Hematopoietic multipotent progenitor cell treated with erythropoietin and hydrocortisone succinate and interleukin-3 and kit ligand, for 8 days (in vitro differentiated cells): ENCODE measurements at regions not wholly inside any gene's neighbourhood (a gene's known extent, or its start where the extent isn't known, plus 50 kb on each side); places are given as distances from the start of the nearest gene placed in this dataset.

ENCODE experiments used
- DNase-seq: peaks from one replicate; pipeline ENCODE4 v3.0.0-alpha.2; 2015

DNA sequence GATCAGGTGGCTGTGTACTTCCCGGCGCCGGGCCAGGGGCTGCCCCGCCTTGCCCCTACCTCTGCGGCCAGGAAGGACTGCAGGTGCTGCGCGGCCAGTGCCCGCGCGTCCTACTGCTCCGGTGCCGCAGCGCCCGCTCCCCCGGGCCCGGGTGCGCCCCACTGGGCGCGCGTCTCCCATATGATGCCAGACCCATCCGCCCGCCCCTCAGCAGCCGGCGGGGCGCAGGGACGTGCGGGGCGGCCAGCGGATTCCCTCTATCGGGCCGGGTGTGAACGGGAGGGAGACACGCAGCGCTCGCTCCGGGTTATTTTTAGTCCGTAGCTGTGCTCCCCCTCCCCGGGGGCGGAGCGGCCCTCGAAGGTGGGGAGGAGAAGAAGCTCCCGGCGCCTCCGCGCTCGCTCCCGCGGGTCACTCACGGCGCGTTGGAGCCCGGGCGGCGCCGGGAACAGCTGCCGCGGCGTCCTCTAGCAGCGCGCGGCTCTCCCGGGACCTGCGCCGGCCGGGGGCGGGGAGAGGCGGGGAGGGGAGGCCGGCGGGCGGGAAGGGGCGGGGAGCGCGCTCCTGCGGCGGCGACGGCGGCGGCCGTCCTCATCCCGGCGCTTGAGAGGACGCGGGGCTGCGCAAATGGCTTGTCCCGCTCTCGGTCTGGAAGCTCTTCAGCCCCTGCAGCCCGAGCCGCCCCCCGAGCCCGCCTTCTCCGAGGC, 103.6 kb downstream of the UCHL1 start:
- DNase-seq, result no peak

DNA sequence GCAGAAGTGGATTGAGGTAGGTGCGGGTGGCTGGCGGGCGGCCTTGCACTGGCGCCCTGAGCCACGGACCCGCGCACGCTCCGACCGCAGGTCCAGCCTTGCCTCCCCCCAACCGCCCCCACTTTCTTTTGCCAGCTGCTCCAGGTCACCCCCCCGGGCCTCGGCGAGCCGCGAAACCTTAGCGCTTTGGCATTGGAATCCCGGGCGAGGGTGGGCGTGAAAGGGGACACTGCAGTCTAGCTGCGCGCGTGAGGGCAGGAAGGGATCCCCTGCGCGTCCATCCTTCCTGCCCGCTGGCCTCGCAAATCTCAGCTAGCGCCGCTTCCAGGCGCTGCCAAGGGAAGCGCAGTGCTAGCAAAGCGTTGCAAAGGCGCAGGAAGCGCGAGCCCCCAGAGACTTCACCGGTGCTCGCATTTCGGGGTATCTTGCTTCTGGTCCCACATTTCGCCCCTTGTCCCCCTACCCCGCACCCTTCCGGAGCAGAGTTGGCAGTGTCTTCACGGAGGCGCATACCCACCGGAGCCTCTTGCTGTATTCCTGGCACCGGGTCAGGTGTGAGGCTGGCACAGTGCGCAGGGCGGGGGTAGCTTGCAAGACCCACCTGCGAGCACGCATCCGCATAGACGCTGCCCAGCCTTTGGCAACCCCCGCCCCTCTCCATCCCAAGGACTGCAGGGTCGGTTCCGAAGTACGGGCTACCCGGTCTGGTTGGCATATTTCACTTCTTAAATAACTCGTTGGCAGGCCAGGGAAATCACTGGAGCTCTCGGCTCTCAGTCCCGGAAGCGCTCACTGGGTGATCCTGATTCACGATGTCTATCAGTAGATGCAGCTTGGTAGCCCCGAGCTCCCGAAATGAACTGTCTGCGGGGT, 104.4 kb downstream of the UCHL1 start:
- DNase-seq, result no peak

DNA sequence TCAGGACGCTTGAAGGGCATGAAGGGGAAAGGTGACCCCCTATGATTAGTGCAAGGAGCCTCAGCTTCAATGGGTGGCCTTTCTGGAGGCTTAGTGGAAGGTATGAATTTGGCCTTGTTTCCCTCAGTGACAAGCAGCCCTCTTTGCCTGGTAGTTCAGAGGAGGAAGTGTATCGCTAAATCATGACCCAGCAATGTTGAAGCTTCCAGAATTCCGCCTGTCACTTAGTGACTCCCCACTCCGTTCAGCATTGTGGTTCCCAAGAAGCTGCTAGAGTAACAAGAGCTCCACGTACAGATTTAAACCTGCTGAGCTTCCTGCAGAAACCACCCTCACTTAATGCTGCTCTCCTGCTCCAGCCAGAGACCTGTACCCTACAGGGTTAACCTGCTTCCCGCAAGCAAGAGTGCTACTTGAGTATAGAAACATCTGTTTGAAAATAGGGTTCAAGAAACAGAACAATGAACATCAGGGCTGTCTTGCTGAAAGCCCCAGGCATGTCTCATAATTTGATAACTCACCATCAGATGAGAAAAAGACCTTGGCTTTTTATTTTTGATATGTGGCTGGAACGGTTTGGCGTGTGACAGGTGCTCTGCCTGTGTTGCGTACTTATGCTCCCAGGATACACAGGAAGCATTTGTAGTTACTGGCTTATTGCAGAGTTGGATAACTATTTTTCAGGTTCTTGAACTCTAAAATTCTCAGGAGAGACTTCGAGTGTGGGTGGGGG, 105.2 kb downstream of the UCHL1 start:
- no peak for DNase-seq

DNA sequence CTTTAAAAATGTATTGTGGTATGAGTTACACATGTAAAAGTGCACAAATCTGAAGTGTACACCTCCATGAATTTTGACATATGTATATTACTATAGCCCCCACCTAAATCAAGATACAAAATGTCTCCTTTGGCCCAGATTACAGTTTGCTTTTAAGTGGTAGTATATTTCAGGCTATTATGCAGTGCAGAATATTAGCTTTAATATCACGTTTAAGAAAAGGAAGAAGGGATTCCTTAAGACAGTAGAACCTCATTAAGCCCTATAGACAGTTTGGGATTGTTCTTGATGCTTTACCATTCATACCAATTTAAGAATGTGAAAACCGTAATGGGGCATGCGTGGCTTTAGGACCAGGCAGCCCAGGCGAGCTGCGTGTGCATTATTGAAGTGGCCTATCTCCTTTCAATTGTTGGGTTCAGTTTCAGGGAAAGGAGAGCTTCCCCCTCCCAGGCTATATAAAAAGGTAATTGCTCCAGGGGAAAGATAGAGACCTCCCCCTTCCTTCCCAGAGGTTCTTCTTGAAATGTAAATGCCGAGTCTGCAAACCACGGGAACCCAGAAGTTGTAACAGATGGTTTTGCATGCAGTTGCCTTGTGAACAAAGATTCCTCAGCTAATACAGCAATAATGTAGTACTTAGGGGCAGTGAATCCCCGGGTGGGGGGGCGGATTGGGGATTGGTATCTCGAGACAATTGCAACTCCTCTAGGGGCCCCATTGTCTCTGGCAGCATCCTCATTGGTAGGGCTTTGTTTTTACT, 106.1 kb downstream of the UCHL1 start:
- no peak for DNase-seq

DNA sequence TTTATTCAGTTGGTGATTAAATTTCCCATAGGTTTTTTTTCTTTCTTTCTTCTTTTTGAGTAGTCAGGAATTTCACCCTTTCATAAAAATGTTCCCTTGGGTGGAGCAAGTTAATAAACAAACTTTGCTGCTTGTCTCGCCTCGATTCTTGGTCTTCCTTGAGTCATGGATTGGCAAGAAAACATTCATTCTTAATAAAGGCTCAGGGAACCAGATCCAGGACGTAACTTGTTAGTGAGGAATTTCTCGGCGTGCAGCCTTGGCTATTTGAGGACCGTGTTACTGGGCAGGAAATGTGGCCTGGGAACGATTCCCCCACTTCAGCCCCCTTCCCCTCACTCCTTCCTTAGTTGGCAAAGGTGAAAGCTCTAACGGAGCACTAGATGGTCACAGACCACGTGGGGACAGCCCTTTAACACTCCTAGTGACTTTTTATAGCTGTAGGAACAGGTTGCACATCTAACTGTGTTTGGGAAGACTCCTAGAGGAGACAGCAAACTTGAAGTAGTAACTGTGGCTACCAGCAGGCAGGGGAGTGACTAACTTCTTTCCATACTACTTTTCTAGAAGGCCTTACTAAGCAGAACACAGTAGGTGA, 106.8 kb downstream of the UCHL1 start:
- no peak for DNase-seq

DNA sequence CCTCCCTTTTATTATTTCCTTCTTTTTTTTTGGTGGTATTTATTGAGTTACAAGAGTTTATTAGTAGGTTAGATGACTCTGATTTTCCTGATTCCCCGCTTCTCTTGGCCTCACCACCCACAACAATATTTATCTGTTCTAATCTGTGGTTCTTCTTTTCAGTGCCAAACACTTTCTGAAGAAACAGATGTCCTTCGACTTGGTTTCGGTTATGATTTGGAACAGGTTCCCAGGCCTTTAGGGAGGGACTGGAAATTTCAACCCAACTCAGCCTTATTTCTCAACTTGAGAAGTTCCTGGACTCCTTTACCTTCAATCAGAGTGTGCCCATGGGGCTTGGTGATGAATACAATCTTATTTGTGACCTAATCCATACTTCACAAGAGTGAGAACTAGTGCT, 108.1 kb downstream of the UCHL1 start:
- no peak for DNase-seq

DNA sequence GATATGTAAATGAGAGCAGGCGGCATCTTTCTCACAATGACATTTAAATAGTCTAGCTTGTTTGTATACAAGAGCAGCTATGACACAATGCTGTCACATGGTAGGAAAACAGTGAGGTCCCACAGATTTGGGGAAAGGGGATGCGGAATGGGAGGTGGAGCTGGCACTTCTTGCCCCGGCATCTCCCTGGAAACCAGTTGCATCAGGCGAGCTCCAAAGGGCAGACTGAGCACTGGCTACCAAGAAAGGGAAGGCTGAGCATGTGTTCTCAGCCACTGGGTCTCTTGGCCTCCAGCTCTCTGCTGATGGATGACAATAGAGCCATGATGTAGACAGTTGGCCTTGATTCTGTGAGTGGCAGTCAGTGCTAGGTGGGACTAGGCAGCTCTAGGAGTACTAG, 109.0 kb downstream of the UCHL1 start:
- DNase-seq, result no peak

DNA sequence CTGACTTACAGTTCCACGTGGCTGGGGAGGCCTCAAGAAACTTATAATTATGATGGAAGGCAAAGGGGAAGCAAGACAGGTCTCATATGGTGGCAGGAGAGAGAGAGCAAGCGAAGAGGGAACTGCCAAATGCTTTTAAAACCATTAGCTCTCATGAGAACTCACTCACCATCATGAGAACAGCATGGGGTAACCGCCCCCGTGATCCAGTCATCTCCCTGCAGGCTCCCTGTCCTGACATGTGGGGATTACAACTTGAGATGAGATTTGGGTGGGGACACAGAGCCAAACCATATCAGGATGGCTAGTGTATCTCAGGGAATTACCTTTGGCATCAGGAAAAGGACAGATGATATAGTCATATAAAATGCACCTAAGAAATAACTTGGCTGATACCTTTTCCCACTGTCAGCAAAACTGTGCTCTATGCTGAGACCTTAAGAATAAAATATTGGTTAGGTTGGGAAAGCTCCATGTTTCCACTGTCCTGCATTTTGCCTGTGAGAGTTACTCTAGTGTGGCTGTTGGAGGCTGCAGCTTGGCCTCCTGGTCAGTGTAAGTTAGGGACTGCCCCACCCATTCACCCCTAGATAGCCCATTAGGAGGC, 110.3 kb downstream of the UCHL1 start:
- DNase-seq, result no peak

DNA sequence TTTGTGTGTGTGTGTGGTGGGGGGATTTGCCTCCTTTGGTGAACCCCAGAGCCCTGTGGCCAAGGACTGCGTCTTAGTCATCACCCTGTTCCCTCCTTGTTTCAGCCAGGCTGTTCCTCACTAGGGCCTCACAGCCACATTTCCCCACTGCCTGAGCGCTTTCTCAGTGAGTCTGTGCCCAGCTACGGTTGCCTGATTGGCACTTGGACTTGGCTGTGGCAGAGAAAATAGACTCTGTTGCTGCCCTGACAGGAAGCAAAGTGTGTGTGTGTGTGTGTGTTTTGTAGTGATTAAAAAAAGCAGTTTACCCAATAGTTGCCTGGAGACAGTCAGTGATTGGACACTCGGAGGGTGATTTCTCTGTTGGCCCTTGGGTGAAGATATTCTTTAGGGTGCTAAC, 113.0 kb downstream of the UCHL1 start:
- no peak for DNase-seq

DNA sequence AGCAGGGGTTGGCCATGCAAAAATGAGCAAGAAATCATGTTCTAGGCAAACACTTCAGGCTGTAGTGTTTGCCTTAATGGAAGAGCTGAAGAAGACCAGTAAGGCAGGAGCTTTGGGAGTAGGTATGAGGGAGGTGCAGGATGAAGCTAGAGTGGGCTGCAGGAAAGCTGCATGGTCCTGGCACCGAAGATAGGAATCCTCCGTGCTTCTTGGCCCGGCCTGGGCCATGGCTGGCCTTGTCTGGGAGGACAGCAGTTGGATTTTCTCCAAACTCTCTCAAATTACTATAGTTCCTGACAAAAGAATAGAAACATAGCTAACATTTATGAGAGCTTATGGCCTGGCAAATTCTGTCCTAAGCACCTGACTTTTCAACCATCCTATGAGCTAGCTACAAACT, 116.5 kb downstream of the UCHL1 start:
- DNase-seq, result no peak

DNA sequence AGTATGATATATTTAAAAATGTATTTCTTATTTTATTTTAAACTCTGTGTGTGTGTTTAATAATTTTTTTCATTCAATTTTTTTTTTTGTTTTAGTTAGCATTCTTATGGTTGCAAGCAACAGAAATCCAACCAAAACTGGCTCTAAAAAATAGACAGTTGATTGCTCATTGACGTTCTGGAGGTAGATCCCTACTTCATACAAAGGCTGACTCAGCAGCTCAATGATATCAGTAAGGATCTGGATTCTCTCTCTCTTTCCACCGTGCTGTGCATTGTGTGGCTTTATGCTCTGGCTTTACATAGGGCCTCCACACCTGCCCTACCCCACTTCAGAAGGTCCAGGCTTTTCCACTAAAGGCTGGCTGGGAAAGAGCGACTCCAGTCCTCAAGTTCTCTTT, 117.8 kb downstream of the UCHL1 start:
- DNase-seq, result no peak

DNA sequence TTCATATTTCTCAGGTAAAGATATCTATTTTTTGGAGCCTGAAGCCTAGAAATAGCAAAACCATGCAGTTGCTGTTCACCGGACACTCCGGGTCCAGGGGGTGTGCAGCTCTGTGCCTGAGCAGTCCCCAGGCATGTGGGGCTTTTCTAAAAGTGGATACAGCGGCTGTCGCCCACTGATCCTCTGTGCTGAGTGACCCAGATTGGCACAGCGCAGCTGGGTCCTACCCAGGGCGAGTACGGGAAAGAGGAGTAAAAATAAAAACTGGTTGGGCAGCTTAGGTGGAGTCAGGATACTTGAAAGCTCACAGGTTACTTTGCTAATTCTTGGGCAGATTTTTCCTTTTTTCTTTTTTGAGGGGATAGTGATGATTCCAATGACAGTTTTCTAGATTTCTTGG, 118.8 kb downstream of the UCHL1 start:
- no peak for DNase-seq

DNA sequence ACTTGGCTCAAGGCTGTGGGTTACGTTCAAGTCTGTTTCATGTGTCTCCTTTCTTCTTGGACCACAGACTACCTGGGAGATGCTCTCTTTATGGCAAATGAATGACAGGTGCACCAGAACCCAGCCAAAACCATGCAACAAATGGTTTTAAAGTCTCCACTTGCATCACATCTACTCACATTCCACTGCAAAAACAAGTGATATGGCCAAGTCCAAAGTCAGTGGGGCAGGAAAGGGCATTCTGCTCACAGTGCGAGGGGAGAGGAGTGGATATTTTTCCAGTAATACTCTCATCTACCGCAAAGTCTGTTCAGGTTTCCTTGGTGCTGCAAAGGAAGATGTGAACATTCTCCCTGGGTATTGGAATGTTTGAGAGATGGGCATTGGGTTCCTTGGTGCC, 120.5 kb downstream of the UCHL1 start:
- DNase-seq, result no peak

DNA sequence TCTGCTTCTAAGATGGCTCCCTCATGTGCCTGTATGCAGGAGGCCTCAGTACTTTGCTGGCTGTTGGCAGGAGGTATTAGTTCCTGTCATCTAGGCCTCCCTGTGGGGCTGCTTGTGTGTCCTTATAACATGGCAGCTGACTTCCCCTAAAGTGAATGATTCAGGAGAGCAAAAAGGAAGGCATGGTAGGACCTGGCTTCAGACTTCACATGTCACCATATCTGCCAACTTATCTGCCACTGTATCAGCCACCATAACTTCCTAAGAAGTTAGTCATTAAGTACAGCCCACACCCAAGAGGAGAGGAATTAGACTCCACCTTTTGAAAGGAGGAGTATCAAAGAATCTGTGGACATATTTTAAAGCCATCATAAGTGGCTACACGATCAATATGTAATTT, 122.5 kb downstream of the UCHL1 start:
- no peak for DNase-seq

DNA sequence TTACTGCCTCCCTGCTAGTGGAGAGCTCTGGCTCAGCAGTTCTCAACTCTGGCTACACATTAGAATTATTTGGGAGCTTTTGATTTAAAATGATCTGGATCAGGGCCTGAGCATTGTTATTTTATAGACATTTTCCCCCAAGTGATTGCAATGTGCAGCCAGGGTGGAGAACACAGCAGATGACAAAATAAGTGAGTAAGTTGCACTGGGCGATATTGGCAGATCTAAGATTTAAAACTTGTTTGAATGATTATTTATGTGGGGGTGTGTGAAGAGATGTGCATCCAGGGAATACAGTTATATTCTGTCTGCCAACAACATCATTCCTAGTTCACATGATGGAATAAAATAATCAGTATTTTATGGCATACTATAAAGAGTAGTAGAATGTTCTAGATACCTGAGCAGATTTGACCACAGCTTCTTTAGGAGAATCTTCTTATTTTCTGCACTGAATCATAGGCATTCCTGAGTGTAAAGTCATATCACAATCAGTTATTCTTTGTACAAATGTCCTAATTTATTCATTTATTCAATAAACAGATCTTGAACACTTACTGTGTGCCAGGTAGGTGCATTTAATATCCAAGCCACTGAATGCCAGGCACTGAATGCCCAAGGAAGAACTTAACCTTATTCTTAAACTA, 123.9 kb downstream of the UCHL1 start:
- DNase-seq, result no peak

DNA sequence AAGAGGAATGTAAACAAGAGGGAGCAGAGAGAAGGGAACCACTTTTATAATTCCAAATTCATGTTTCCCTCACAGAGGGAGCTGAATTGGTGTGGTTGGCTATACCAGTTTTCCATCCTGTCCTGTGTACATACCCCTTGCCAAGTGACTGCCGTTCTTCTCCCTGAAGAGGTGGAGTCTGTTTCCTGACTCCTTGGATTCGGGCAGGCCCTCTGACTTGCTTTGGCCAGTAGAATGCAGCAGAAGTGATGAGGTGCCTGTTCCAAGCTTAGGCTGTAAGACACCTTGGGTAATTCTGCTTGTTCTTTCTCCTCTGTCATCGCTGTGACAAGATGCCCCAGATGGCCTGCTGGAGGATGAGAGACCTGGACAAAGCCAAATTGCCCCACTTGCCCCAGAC, 124.7 kb downstream of the UCHL1 start:
- DNase-seq, result no peak

DNA sequence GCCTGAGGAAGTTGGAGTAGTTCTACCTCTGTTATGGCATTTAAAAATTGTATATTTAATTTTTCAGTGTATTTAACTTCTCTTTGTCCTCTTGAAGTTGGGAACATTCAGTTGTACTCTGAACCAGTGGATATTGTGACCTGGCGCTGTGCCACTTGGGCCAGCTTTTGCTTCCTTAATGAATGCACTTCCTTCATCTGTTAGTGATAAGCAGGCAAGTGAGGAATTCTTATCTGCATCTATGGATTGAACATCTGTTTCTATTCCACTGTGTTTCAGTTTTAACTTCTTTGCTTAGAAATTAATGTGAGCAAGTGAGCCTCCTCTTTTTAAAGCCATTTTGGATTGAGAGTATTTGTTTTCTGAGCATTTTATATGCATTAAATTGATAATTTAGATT, 128.3 kb downstream of the UCHL1 start:
- peak; percentile 70 for DNase-seq

DNA sequence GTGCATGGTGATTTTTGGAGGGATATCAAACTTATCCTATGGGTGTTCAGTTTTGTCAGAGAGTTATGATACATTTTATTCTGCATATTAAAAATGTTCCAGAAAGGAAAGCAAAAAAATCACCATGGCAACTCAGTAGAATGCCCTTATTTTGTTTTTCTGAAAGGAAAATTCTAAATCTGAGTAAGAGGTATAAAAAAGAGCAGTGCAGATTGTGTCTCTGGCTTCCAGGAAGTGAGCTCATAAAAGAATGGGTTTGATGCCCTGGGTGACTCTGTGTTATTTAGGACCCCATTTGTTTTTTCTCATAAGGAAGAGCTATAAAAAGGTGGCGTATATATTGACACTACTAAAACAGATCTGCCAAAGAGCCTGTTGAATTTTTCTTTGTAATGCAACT, 128.8 kb downstream of the UCHL1 start:
- no peak for DNase-seq

DNA sequence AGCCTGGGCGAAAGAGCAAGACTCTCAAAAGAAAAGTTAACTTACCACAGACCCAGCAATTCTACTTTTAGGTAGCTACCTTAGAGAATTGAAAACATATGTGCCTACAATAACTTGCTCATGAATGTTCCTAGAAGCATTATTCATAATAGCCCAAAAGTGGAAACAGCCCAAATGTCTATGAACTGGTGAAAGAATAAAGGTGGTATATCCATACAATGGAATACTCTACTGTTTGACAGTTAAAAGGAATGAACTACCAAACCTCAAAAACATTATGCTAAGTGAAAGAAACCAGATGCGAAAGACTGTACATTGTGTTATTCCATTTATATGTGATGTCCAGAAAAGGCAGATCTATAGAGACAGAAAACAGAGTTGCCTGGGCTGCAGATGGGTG, 131.4 kb downstream of the UCHL1 start:
- no peak for DNase-seq

DNA sequence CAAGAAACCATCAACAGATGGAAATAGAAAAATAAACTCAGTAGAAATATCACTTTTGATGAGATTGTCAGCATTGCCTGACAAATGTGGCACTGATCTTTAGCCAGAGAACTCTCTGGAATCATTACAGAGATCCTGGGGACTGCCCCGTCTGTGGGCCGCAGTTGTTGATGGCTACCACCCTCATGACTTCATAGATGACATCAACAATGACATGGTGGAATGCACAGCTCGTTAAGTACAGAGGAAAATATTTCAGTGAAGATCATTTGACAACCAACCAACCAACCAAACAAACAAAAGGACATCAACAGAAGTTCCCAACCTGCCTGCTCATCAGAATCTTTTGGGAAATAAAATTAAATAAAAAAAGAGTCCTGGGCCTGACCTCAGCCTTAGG, 132.6 kb downstream of the UCHL1 start:
- no peak for DNase-seq

DNA sequence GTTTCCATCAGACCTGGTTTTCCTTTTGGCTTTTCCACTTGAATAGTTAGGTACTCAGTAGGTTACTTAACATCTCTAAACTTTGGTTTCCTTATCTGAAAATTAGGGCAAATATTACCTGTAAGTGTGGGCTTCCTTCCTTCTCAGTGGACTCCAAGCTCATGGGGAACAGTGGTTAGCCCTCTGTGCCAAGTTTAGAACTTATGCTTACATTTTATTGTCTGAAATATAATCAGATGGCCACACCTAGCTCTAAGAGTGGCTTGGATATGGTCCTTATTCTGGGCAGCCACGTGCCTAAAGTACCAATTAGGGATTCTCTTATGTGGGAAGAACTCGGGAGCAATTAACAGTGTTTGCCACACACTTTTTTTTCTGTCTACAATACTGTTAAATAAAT, 133.9 kb downstream of the UCHL1 start:
- no peak for DNase-seq

DNA sequence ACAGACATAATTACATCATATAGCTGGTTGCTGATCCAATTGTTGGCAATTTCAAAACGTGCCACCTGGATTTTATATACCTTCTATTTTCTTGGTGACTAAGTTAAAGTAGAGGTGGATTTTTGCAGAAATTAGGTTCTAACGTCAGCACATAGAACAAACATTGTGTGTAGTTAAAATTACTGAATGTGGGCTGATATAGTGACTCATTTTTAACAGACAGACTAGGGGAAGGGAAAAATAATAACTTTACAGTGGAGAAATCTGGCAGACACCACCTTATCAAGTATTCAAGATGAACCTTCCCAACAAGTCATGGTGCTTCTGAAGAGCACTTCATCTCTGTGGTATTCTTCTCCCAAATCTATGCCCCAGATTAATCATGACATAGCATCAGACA, 134.5 kb downstream of the UCHL1 start:
- DNase-seq, result no peak
